SK-N-SH (cell line): ENCODE measurements at regions not wholly inside any gene's neighbourhood (a gene's known extent, or its start where the extent isn't known, plus 50 kb on each side); places are given as distances from the start of the nearest gene placed in this dataset.

Experiments used
- CTCF ChIA-PET: fragments of 300-600, 350-600 bp; formaldehyde crosslinking; extraction: SDS; loops from one replicate; lab custom pipeline; 2021; lab: Yijun Ruan, JAX
- POLR2A ChIA-PET: fragments of 350-600 bp; sonication (Branson Sonifier 250); formaldehyde crosslinking; extraction: SDS; loops from one replicate; lab custom pipeline; 2020; ENCODE audit warnings: antibody characterized with exemption, inconsistent platforms; lab: Yijun Ruan, JAX
- DNase-seq: peaks from one replicate; pipeline ENCODE4 v3.0.0; 2012
- H2AFZ ChIP-seq: fragments of 200-600 bp; sonication (generic); 2 replicates; pipeline ENCODE4 v1.8.1; 2016; ENCODE audit warnings: antibody characterized with exemption, mild to moderate bottlenecking, low read depth
- H3F3A ChIP-seq: fragments of 200-600 bp; sonication (generic); replicated peaks from 2 replicates; pipeline ENCODE3; 2016; ENCODE audit warnings: antibody characterized with exemption, mild to moderate bottlenecking; ENCODE audit not compliant: insufficient read depth
- H3K27ac ChIP-seq, 2 experiments: fragments of 200-500 bp in 1 of 2; fragments of 200-600 bp in 1 of 2; sonication (Bioruptor generic) in 1 of 2; sonication (generic), shearing (Covaris generic) in 1 of 2; 2 replicates each; pipeline versions ENCODE4 v1.5.1 to v1.6.1; 2014 to 2016; ENCODE audit warnings: low read depth in 2 of 2, inconsistent platforms in 1 of 2, low read length in 1 of 2, mild to moderate bottlenecking in 1 of 2, mixed read lengths in 1 of 2
- H3K27me3 ChIP-seq: fragments of 200-600 bp; sonication (generic), shearing (Covaris generic); 2 replicates; pipeline ENCODE4 v1.6.1; 2016; ENCODE audit warnings: mixed run types; ENCODE audit not compliant: insufficient read depth
- H3K36me3 ChIP-seq, 2 experiments: fragments of 200-500 bp in 1 of 2; fragments of 200-600 bp in 1 of 2; sonication (Bioruptor generic) in 1 of 2; sonication (generic) in 1 of 2; replicated peaks in 1 of 2; 2 replicates each; pipeline versions ENCODE3 to v1.5.1; 2014 to 2016; ENCODE audit warnings: low read length in 1 of 2, mild to moderate bottlenecking in 1 of 2; ENCODE audit not compliant: insufficient read depth in 2 of 2, control insufficient read depth in 1 of 2
- H3K4me1 ChIP-seq, 2 experiments: fragments of 200-500 bp in 1 of 2; fragments of 200-600 bp in 1 of 2; sonication (Bioruptor generic) in 1 of 2; sonication (generic), shearing (Covaris generic) in 1 of 2; 2 replicates each; pipeline versions ENCODE4 v1.5.1 to v1.6.1; 2014 to 2016; ENCODE audit warnings: low read depth in 1 of 2, low read length in 1 of 2, mixed run types in 1 of 2; ENCODE audit not compliant: insufficient read depth in 2 of 2, control insufficient read depth in 1 of 2
- H3K4me2 ChIP-seq: fragments of 200-600 bp; sonication (generic), shearing (Covaris generic); 2 replicates; pipeline ENCODE4 v1.6.1; 2017; ENCODE audit warnings: mixed run types
- H3K4me3 ChIP-seq, 2 experiments: fragments of 200-500 bp in 1 of 2; fragments of 200-600 bp in 1 of 2; sonication (Bioruptor generic) in 1 of 2; sonication (generic), shearing (Covaris generic) in 1 of 2; 2 replicates each; pipeline versions ENCODE4 v1.5.1 to v1.8.1; 2014 to 2016; ENCODE audit warnings: low read depth in 2 of 2, inconsistent platforms in 1 of 2, low read length in 1 of 2, mild to moderate bottlenecking in 1 of 2, mixed read lengths in 1 of 2, moderate library complexity in 1 of 2
- H3K79me2 ChIP-seq: fragments of 200-600 bp; sonication (generic); 2 replicates; pipeline ENCODE4 v1.8.1; 2017; ENCODE audit warnings: mild to moderate bottlenecking; ENCODE audit not compliant: insufficient read depth
- H3K9ac ChIP-seq: fragments of 200-600 bp; sonication (generic); 2 replicates; pipeline ENCODE4 v1.6.1; 2017; ENCODE audit warnings: mixed run types
- H3K9me2 ChIP-seq: fragments of 200-600 bp; sonication (generic); 2 replicates; pipeline ENCODE4 v1.6.1; 2017; ENCODE audit warnings: mixed run types
- H3K9me3 ChIP-seq: fragments of 200-600 bp; sonication (generic); 2 replicates; pipeline ENCODE4 v1.6.1; 2017; ENCODE audit warnings: mixed run types, mild to moderate bottlenecking, moderate library complexity
- H4K20me1 ChIP-seq: fragments of 200-600 bp; sonication (generic); 2 replicates; pipeline ENCODE4 v1.6.1; 2017; ENCODE audit warnings: mild to moderate bottlenecking, mixed run types; ENCODE audit not compliant: insufficient read depth
- CHD2 ChIP-seq: fragments of 150-350 bp; IDR thresholded peaks from 2 replicates; pipeline ENCODE4 v1.6.1; 2018; ENCODE audit warnings: low read length; ENCODE audit not compliant: partially characterized antibody
- CTCF ChIP-seq: fragments of 200-600 bp; sonication (generic); IDR thresholded peaks from 2 replicates; pipeline ENCODE4 v1.6.1; 2017; ENCODE audit warnings: antibody characterized with exemption, mild to moderate bottlenecking, moderate library complexity
- ELF1 ChIP-seq: IDR thresholded peaks from 2 replicates; pipeline ENCODE4 v1.4.0; 2012
- EP300 ChIP-seq, 2 experiments: IDR thresholded peaks; 2 replicates each; pipeline versions ENCODE4 v1.4.0 to v1.6.1; 2012; ENCODE audit warnings: borderline replicate concordance in 1 of 2, low read depth in 1 of 2, low read length in 1 of 2
- EZH2phosphoT487 ChIP-seq: fragments of 200-600 bp; sonication (generic); IDR thresholded peaks from 2 replicates; pipeline ENCODE4 v1.6.1; 2017; ENCODE audit warnings: low read depth, mixed run types, mild to moderate bottlenecking, antibody characterized with exemption, moderate library complexity, borderline replicate concordance
- FOSL2 ChIP-seq: IDR thresholded peaks from 2 replicates; pipeline ENCODE4 v1.4.0; 2012; ENCODE audit warnings: low read depth, mild to moderate bottlenecking, moderate library complexity, borderline replicate concordance
- FOXM1 ChIP-seq: IDR thresholded peaks from 2 replicates; pipeline ENCODE4 v1.4.0; 2012; ENCODE audit warnings: low read depth, mild to moderate bottlenecking
- JUND ChIP-seq: IDR thresholded peaks from 2 replicates; pipeline ENCODE4 v1.4.0; 2012
- MAX ChIP-seq: IDR thresholded peaks from 2 replicates; pipeline ENCODE4 v1.4.0; 2012; ENCODE audit warnings: low read depth
- MXI1 ChIP-seq: IDR thresholded peaks from 2 replicates; pipeline ENCODE4 v1.6.1; 2012; ENCODE audit warnings: mild to moderate bottlenecking, low read depth, low read length, improper control_type of control experiment
- NRF1 ChIP-seq: IDR thresholded peaks from 2 replicates; pipeline ENCODE4 v1.6.1; 2012; ENCODE audit warnings: low read depth, mild to moderate bottlenecking, low read length
- PBX3 ChIP-seq: IDR thresholded peaks from 2 replicates; pipeline ENCODE4; 2012
- POLR2AphosphoS5 ChIP-seq: IDR thresholded peaks from 2 replicates; pipeline ENCODE4 v1.6.1; 2012; ENCODE audit warnings: low read depth, low read length
- RAD21 ChIP-seq: IDR thresholded peaks from 2 replicates; pipeline ENCODE4 v1.6.1; 2012; ENCODE audit warnings: mild to moderate bottlenecking, low read length
- RFX5 ChIP-seq: IDR thresholded peaks from 2 replicates; pipeline ENCODE4 v1.6.1; 2012; ENCODE audit warnings: mild to moderate bottlenecking, improper control_type of control experiment, low read length
- RXRA ChIP-seq: IDR thresholded peaks from 2 replicates; pipeline ENCODE4 v1.4.0; 2012; ENCODE audit warnings: low read depth, mild to moderate bottlenecking, borderline replicate concordance
- SIN3A ChIP-seq: IDR thresholded peaks from 2 replicates; pipeline ENCODE4 v1.6.1; 2012; ENCODE audit warnings: low read depth, mild to moderate bottlenecking, low read length, moderate library complexity, borderline replicate concordance
- TEAD4 ChIP-seq: IDR thresholded peaks from 2 replicates; pipeline ENCODE4 v1.4.0; 2012; ENCODE audit warnings: mild to moderate bottlenecking, borderline replicate concordance; ENCODE audit not compliant: insufficient read depth
- YY1 ChIP-seq: IDR thresholded peaks from 2 replicates; pipeline ENCODE4 v1.4.0; 2012; ENCODE audit warnings: low read depth, mild to moderate bottlenecking
- ZBTB33 ChIP-seq: IDR thresholded peaks from 2 replicates; pipeline ENCODE4 v1.4.0; 2012; ENCODE audit warnings: low read depth, borderline replicate concordance
- WGBS: methylation state at CpG from one replicate; pipeline ENCODE4 v1.1.6; 2017; ENCODE audit warnings: low lambda C conversion rate; 5-methylcytosine and 5-hydroxymethylcytosine counted together

GRCh38 chr13:40163066-40164000 is 503.1 kb downstream of the FOXO1 start:
- H3K9me3 ChIP-seq, result no peaks in the 10 kb centered on the region
- CTCF ChIA-PET, result interaction anchor here (1.3 kb wide), 1 partner anchor 94 kb away, joined by 4 read pairs; no protein-coding TSS in a partner anchor
- no peaks in the 10 kb centered on the region for H3K27me3 ChIP-seq
- 82% methylated on average over 7 of the region's 11 CpGs for WGBS
- no peaks in the 10 kb centered on the region for H3K9me2 ChIP-seq
- no peak overlapping the region for H3K27ac ChIP-seq
- no peaks in the 10 kb centered on the region for H3F3A ChIP-seq
- no peak overlapping the region for H3K9ac ChIP-seq
- H2AFZ ChIP-seq, result no peak overlapping the region
- H3K36me3 ChIP-seq, result no peaks in the 10 kb centered on the region
- no peak overlapping the region for H3K4me2 ChIP-seq
- no peak overlapping the region for H3K4me3 ChIP-seq
- H4K20me1 ChIP-seq, result no peaks in the 10 kb centered on the region
- no peak for DNase-seq
- POLR2A ChIA-PET, result no interaction called here
- no peak for TF ChIP-seq FOSL2
- no peak for TF ChIP-seq EP300 (IDR thresholded peaks at IDR 0.05; ENCODE audit: borderline replicate concordance in 1 of 2, low read depth in 1 of 2, low read length in 1 of 2)
- TF ChIP-seq RXRA, result no peak
- TF ChIP-seq PBX3, result no peak
- TF ChIP-seq MAX, result no peak
- no peak for TF ChIP-seq ELF1
- no peak for TF ChIP-seq FOXM1
- TF ChIP-seq EZH2phosphoT487, result no peak
- TF ChIP-seq NRF1, result no peak
- no peak for TF ChIP-seq CTCF
- TF ChIP-seq POLR2AphosphoS5, result no peak
- TF ChIP-seq SIN3A, result no peak
- TF ChIP-seq TEAD4, result no peak
- H3K79me2 ChIP-seq, result no peaks in the 10 kb centered on the region
- peaks cover 0 to 5% of the 10 kb centered on the region in 2 experiments; a peak in 2 of 4 replicates for H3K4me1 ChIP-seq

- ChIA-PET POLR2A (no interaction called here), CTCF (interaction anchor here (1.3 kb wide), 1 partner anchor 94 kb away, joined by 4 read pairs; no protein-coding TSS in a partner anchor)
- Histone ChIP-seq H4K20me1 (no peaks in the 10 kb centered on the region), H3K27ac (no peak overlapping the region), H3K79me2 (no peaks in the 10 kb centered on the region), H3K9ac (no peak overlapping the region), H3K9me3 (no peaks in the 10 kb centered on the region), H2AFZ (no peak overlapping the region), H3K4me2 (no peak overlapping the region), H3K4me3 (no peak overlapping the region), H3K36me3 (no peaks in the 10 kb centered on the region), H3F3A (no peaks in the 10 kb centered on the region), H3K4me1 (peaks cover 0 to 5% of the 10 kb centered on the region in 2 experiments; a peak in 2 of 4 replicates), H3K9me2 (no peaks in the 10 kb centered on the region), H3K27me3 (no peaks in the 10 kb centered on the region)
- no peak for DNase-seq
- 39% methylated on average over 3 of the region's 3 CpGs for WGBS
- TF ChIP-seq EP300 (IDR thresholded peaks at IDR 0.05; ENCODE audit: borderline replicate concordance in 1 of 2, low read depth in 1 of 2, low read length in 1 of 2) (no peak), CHD2 (no peak), PBX3 (no peak), YY1 (no peak), RAD21 (no peak), RFX5 (no peak), JUND (no peak), POLR2AphosphoS5 (no peak), ELF1 (no peak), TEAD4 (no peak), ZBTB33 (no peak), NRF1 (no peak), MXI1 (no peak)
Measured at GRCh38 chr13:40164133-40164532, 502.3 kb downstream of the FOXO1 start.
